CD14-positive monocyte (primary cell): ENCODE measurements at regions not wholly inside any gene's neighbourhood (a gene's known extent, or its start where the extent isn't known, plus 50 kb on each side); places are given as distances from the start of the nearest gene placed in this dataset.

Source experiments
- DNase-seq, 3 donors: peaks; one replicate each; pipeline ENCODE4 v3.0.0-alpha.2; 2011 to 2022
- H2AFZ ChIP-seq: 2 replicates; pipeline ENCODE4 v1.6.0; 2012; ENCODE audit warnings: mild to moderate bottlenecking, low read depth, low read length, inconsistent platforms; ENCODE audit not compliant: insufficient read depth, poor library complexity, severe bottlenecking
- H3K27ac ChIP-seq, 2 donors: 1 replicate in 1 of 2; 2 replicates in 1 of 2; pipeline ENCODE4 v1.5.1; 2012 to 2013; ENCODE audit warnings: low read length in 2 of 2, control low read depth in 1 of 2, inconsistent platforms in 1 of 2, low read depth in 1 of 2, mild to moderate bottlenecking in 1 of 2
- H3K27me3 ChIP-seq, 2 donors: one replicate each; pipeline versions ENCODE4 v1.6.0 to v1.6.1; 2011 to 2013; ENCODE audit warnings: low read length in 2 of 2; ENCODE audit not compliant: control insufficient read depth in 2 of 2, insufficient read depth in 2 of 2
- H3K36me3 ChIP-seq, 2 donors: replicated peaks in 1 of 2; 1 replicate in 1 of 2; 2 replicates in 1 of 2; pipeline versions ENCODE4 v1.5.1 to v1.6.1; 2012 to 2013; ENCODE audit warnings: low read length in 2 of 2, control low read depth in 1 of 2, inconsistent platforms in 1 of 2, mild to moderate bottlenecking in 1 of 2; ENCODE audit not compliant: insufficient read depth in 2 of 2, control insufficient read depth in 1 of 2
- H3K4me1 ChIP-seq, 2 donors: 1 replicate in 1 of 2; 2 replicates in 1 of 2; pipeline versions ENCODE4 v1.5.1 to v1.6.1; 2012 to 2013; ENCODE audit warnings: low read length in 2 of 2, control low read depth in 1 of 2, inconsistent platforms in 1 of 2, mild to moderate bottlenecking in 1 of 2, moderate library complexity in 1 of 2; ENCODE audit not compliant: insufficient read depth in 2 of 2, control insufficient read depth in 1 of 2
- H3K4me2 ChIP-seq: replicated peaks from 2 replicates; pipeline ENCODE3; 2012; ENCODE audit warnings: low read length, moderate library complexity, mild to moderate bottlenecking; ENCODE audit not compliant: poor library complexity, severe bottlenecking; ENCODE audit errors: extremely low read depth
- H3K4me3 ChIP-seq, 3 experiments: fragments of 200-600 bp in 1 of 3; sonication (generic) in 1 of 3; replicated peaks in 1 of 3; 1 replicate in 2 of 3; 2 replicates in 1 of 3; pipeline ENCODE4 v1.5.1; 2011 to 2013; ENCODE audit warnings: low read length in 3 of 3, mild to moderate bottlenecking in 3 of 3, control low read depth in 2 of 3, low read depth in 2 of 3, inconsistent platforms in 1 of 3, moderate library complexity in 1 of 3
- H3K79me2 ChIP-seq: 2 replicates; pipeline ENCODE4 v1.6.0; 2012; ENCODE audit warnings: mild to moderate bottlenecking, control low read depth, inconsistent platforms, low read length, moderate library complexity; ENCODE audit not compliant: insufficient read depth
- H3K9ac ChIP-seq: 2 replicates; pipeline ENCODE4 v1.6.0; 2017; ENCODE audit warnings: low read length, mild to moderate bottlenecking; ENCODE audit not compliant: insufficient read depth, poor library complexity, severe bottlenecking
- H3K9me3 ChIP-seq, 2 donors: replicated peaks in 1 of 2; 1 replicate in 1 of 2; 2 replicates in 1 of 2; pipeline versions ENCODE4 v1.5.1 to v1.6.1; 2012 to 2013; ENCODE audit warnings: low read length in 2 of 2, control low read depth in 1 of 2; ENCODE audit not compliant: control insufficient read depth in 1 of 2, insufficient read depth in 1 of 2
- H4K20me1 ChIP-seq: 2 replicates; pipeline ENCODE4 v1.6.0; 2012; ENCODE audit warnings: mild to moderate bottlenecking, low read length, control low read depth, moderate library complexity; ENCODE audit not compliant: insufficient read depth
- H3K27ac Mint-ChIP-seq, 7 donors: one replicate each; pipeline ENCODE4 v1.8.0; 2020; ENCODE audit warnings: mild to moderate bottlenecking in 7 of 7, mixed read lengths in 7 of 7, moderate library complexity in 6 of 7, inconsistent platforms in 2 of 7
- H3K27me3 Mint-ChIP-seq, 3 donors: one replicate each; pipeline ENCODE4 v1.8.0; 2021 to 2022; ENCODE audit warnings: low read depth in 3 of 3, mild to moderate bottlenecking in 3 of 3, mixed read lengths in 3 of 3, moderate library complexity in 3 of 3, inconsistent platforms in 1 of 3
- H3K36me3 Mint-ChIP-seq, 2 donors: one replicate each; pipeline ENCODE4 v1.8.0; 2020; ENCODE audit warnings: mixed read lengths in 2 of 2, inconsistent platforms in 1 of 2, mild to moderate bottlenecking in 1 of 2
- H3K4me1 Mint-ChIP-seq: one replicate; pipeline ENCODE4 v1.8.0; 2020; ENCODE audit warnings: mild to moderate bottlenecking, mixed read lengths
- H3K4me3 Mint-ChIP-seq, 2 donors: one replicate each; pipeline ENCODE4 v1.8.0; 2020; ENCODE audit warnings: mild to moderate bottlenecking in 2 of 2, mixed read lengths in 2 of 2, moderate library complexity in 1 of 2
- H3K9me3 Mint-ChIP-seq, 7 donors: one replicate each; pipeline ENCODE4 v1.8.0; 2020 to 2022; ENCODE audit warnings: mixed read lengths in 7 of 7, mild to moderate bottlenecking in 6 of 7, moderate library complexity in 6 of 7, inconsistent platforms in 2 of 7
- CTCF ChIP-seq: fragments of 200-600 bp; IDR thresholded peaks from one replicate; pipeline ENCODE4 v1.8.0; 2022; ENCODE audit warnings: antibody characterized with exemption, mild to moderate bottlenecking
- WGBS: methylation state at CpG from one replicate; pipeline ENCODE4 v1.1.5; 2013; ENCODE audit warnings: missing lambda C conversion rate; ENCODE audit not compliant: insufficient coverage; 5-methylcytosine and 5-hydroxymethylcytosine counted together
- intact Hi-C, 2 donors: fragments of 100-400 bp; cut with micrococcal nuclease; formaldehyde crosslinking; loops; one replicate each; pipeline versions ENCODE4 v1.15.0 to v1.15.1; 2023

- TF ChIP-seq CTCF: no peak
- Mint-ChIP-seq H3K27ac (no peak overlapping the region), H3K4me1 (no peaks in the 10 kb centered on the region), H3K4me3 (no peak overlapping the region), H3K9me3 (peaks cover 0 to 7% (median 5%) of the 10 kb centered on the region in 7 donors), H3K36me3 (no peaks in the 10 kb centered on the region), H3K27me3 (no peaks in the 10 kb centered on the region)
- no peak overlapping the region for H3K4me3 ChIP-seq
- H4K20me1 ChIP-seq: no peaks in the 10 kb centered on the region
- DNase-seq: no peak
- intact Hi-C loops: no loop called here
- H3K36me3 ChIP-seq: no peaks in the 10 kb centered on the region
- H3K4me1 ChIP-seq: no peaks in the 10 kb centered on the region
- H3K27me3 ChIP-seq: no peaks in the 10 kb centered on the region
- no peak overlapping the region for H2AFZ ChIP-seq
- H3K79me2 ChIP-seq: no peaks in the 10 kb centered on the region
- no CpG with 5 or more reads among the region's 2 CpGs for WGBS
- no peak overlapping the region for H3K27ac ChIP-seq
- H3K9me3 ChIP-seq: peaks cover 0 to 4% of the 10 kb centered on the region in 2 donors
- H3K4me2 ChIP-seq: no peak overlapping the region
- no peak overlapping the region for H3K9ac ChIP-seq
These were observed 238.0 kb upstream of the NCAM2 start for GRCh38 chr21:20760221-20760620.

GRCh38 chr21:20774737-20775136 lies 223.5 kb upstream of the NCAM2 start:
- TF ChIP-seq CTCF: no peak
- no peaks in the 10 kb centered on the region for H4K20me1 ChIP-seq
- WGBS: 100% methylated on average over 1 of the region's 1 CpG
- no peak overlapping the region for H3K4me2 ChIP-seq
- H3K36me3 ChIP-seq: no peaks in the 10 kb centered on the region
- H2AFZ ChIP-seq: no peak overlapping the region
- no peaks in the 10 kb centered on the region for H3K36me3 Mint-ChIP-seq
- H3K9me3 Mint-ChIP-seq: peaks cover 8 to 32% (median 19%) of the 10 kb centered on the region in 7 donors
- no peak overlapping the region for H3K4me3 ChIP-seq
- H3K79me2 ChIP-seq: no peaks in the 10 kb centered on the region
- no peak overlapping the region for H3K4me3 Mint-ChIP-seq
- no peaks in the 10 kb centered on the region for H3K4me1 ChIP-seq
- H3K9ac ChIP-seq: no peak overlapping the region
- H3K4me1 Mint-ChIP-seq: no peaks in the 10 kb centered on the region
- H3K27ac ChIP-seq: no peak overlapping the region
- H3K27me3 ChIP-seq: no peaks in the 10 kb centered on the region
- DNase-seq: no peak
- peaks cover 0 to 1% (median 0%) of the 10 kb centered on the region in 3 donors for H3K27me3 Mint-ChIP-seq
- no peak overlapping the region for H3K27ac Mint-ChIP-seq
- H3K9me3 ChIP-seq: peaks cover 29 to 35% of the 10 kb centered on the region in 2 donors
- intact Hi-C loops: no loop called here
